H9 (cell line): ENCODE measurements at regions not wholly inside any gene's neighbourhood (a gene's known extent, or its start where the extent isn't known, plus 50 kb on each side); places are given as distances from the start of the nearest gene placed in this dataset.

Source experiments
- DNase-seq: peaks from one replicate; pipeline ENCODE4 v3.0.0-alpha.2; 2017
- H2AFZ ChIP-seq: one replicate; pipeline ENCODE4 v1.6.1; 2013; ENCODE audit warnings: mild to moderate bottlenecking, low read length, control low read depth, moderate library complexity
- H2AK5ac ChIP-seq: 2 replicates; pipeline ENCODE4 v1.6.1; 2013; ENCODE audit warnings: low read length, control low read depth, mixed read lengths; ENCODE audit not compliant: insufficient read length
- H2BK120ac ChIP-seq: one replicate; pipeline ENCODE4 v1.6.1; 2013; ENCODE audit warnings: low read depth, mild to moderate bottlenecking, low read length, control low read depth, inconsistent platforms; ENCODE audit not compliant: poor library complexity, severe bottlenecking
- H2BK12ac ChIP-seq: 2 replicates; pipeline ENCODE4 v1.6.1; 2013; ENCODE audit warnings: low read length, control low read depth, mixed read lengths, low read depth; ENCODE audit not compliant: insufficient read length
- H2BK15ac ChIP-seq: 2 replicates; pipeline ENCODE4 v1.6.1; 2013; ENCODE audit warnings: low read depth, low read length, control low read depth
- H2BK20ac ChIP-seq: one replicate; pipeline ENCODE4 v1.6.1; 2013; ENCODE audit warnings: low read depth, mild to moderate bottlenecking, low read length, control low read depth, inconsistent platforms; ENCODE audit not compliant: poor library complexity, severe bottlenecking
- H2BK5ac ChIP-seq: 2 replicates; pipeline ENCODE4 v1.6.1; 2013; ENCODE audit warnings: low read length, control low read depth, mixed read lengths; ENCODE audit not compliant: insufficient read length
- H3K14ac ChIP-seq: 2 replicates; pipeline ENCODE4 v1.6.1; 2013; ENCODE audit warnings: low read length, control low read depth; ENCODE audit not compliant: insufficient read depth
- H3K18ac ChIP-seq: 2 replicates; pipeline ENCODE4 v1.6.1; 2013; ENCODE audit warnings: low read depth, mild to moderate bottlenecking, mixed read lengths, low read length, control low read depth; ENCODE audit not compliant: insufficient read length
- H3K23ac ChIP-seq: 2 replicates; pipeline ENCODE4 v1.6.1; 2013; ENCODE audit warnings: low read length, control low read depth, mixed read lengths, low read depth; ENCODE audit not compliant: insufficient read length
- H3K23me2 ChIP-seq: 2 replicates; pipeline ENCODE4 v1.6.1; 2013; ENCODE audit warnings: low read depth, mild to moderate bottlenecking, mixed read lengths, low read length, control low read depth; ENCODE audit not compliant: insufficient read length, poor library complexity, severe bottlenecking
- H3K27ac ChIP-seq: 2 replicates; pipeline ENCODE4 v1.5.1; 2013; ENCODE audit warnings: low read length, control low read depth, mixed read lengths, low read depth; ENCODE audit not compliant: insufficient read length
- H3K27me3 ChIP-seq: 2 replicates; pipeline ENCODE4 v1.6.1; 2013; ENCODE audit warnings: low read length, control low read depth, inconsistent platforms; ENCODE audit not compliant: insufficient read depth
- H3K4ac ChIP-seq: 2 replicates; pipeline ENCODE4 v1.6.1; 2013; ENCODE audit warnings: low read depth, mild to moderate bottlenecking, control low read depth, inconsistent platforms, low read length, moderate library complexity
- H3K4me1 ChIP-seq: 2 replicates; pipeline ENCODE4 v1.6.1; 2013; ENCODE audit warnings: low read length, control low read depth, inconsistent platforms; ENCODE audit not compliant: insufficient read depth
- H3K4me2 ChIP-seq: 2 replicates; pipeline ENCODE4 v1.6.1; 2013; ENCODE audit warnings: low read length, control low read depth, mixed read lengths; ENCODE audit not compliant: insufficient read length, insufficient read depth
- H3K56ac ChIP-seq: 2 replicates; pipeline ENCODE4 v1.6.1; 2013; ENCODE audit warnings: low read depth, mild to moderate bottlenecking, mixed read lengths, low read length, control low read depth; ENCODE audit not compliant: insufficient read length
- H3K79me1 ChIP-seq: 2 replicates; pipeline ENCODE4 v1.6.1; 2013; ENCODE audit warnings: low read depth, mild to moderate bottlenecking, moderate library complexity, low read length, control low read depth, inconsistent platforms; ENCODE audit not compliant: insufficient read depth, poor library complexity, severe bottlenecking
- H3K79me2 ChIP-seq: 2 replicates; pipeline ENCODE4 v1.6.1; 2013; ENCODE audit warnings: low read length, control low read depth, inconsistent platforms; ENCODE audit not compliant: insufficient read depth
- H3K9ac ChIP-seq: 2 replicates; pipeline ENCODE4 v1.6.1; 2013; ENCODE audit warnings: low read length, control low read depth, mixed read lengths; ENCODE audit not compliant: insufficient read length; ENCODE audit errors: extremely low read depth
- H3K9me3 ChIP-seq: one replicate; pipeline ENCODE4 v1.6.1; 2013; ENCODE audit warnings: low read depth, low read length, inconsistent platforms; ENCODE audit not compliant: control insufficient read depth
- H3T11ph ChIP-seq: one replicate; pipeline ENCODE4 v1.6.1; 2013; ENCODE audit warnings: mild to moderate bottlenecking, low read length, control low read depth, inconsistent platforms
- H4K20me1 ChIP-seq: one replicate; pipeline ENCODE4 v1.6.1; 2013; ENCODE audit not compliant: control insufficient read depth, insufficient read length, insufficient read depth
- H4K5ac ChIP-seq: 2 replicates; pipeline ENCODE4 v1.6.1; 2013; ENCODE audit warnings: low read depth, mild to moderate bottlenecking, mixed read lengths, low read length, control low read depth; ENCODE audit not compliant: insufficient read length
- H4K8ac ChIP-seq: replicated peaks from 2 replicates; pipeline ENCODE4 v1.6.1; 2013; ENCODE audit warnings: low read length, control low read depth, mixed read lengths, low read depth; ENCODE audit not compliant: insufficient read length
- H4K91ac ChIP-seq: 2 replicates; pipeline ENCODE4 v1.6.1; 2013; ENCODE audit warnings: low read depth, mild to moderate bottlenecking, moderate library complexity, mixed read lengths, low read length, control low read depth; ENCODE audit not compliant: insufficient read length
- H3K27ac Mint-ChIP-seq, 3 experiments: 2 replicates in 2 of 3; 3 replicates in 1 of 3; pipeline ENCODE4 v1.8.0; 2020 to 2021; ENCODE audit warnings: mixed read lengths in 3 of 3, mild to moderate bottlenecking in 1 of 3, moderate library complexity in 1 of 3
- H3K27me3 Mint-ChIP-seq: 2 replicates; pipeline ENCODE4 v1.8.0; 2021; ENCODE audit warnings: low read depth, mild to moderate bottlenecking, moderate library complexity, mixed read lengths
- H3K36me3 Mint-ChIP-seq, 3 experiments: 2 replicates in 2 of 3; 3 replicates in 1 of 3; pipeline ENCODE4 v1.8.0; 2020 to 2021; ENCODE audit warnings: low read depth in 3 of 3, mixed read lengths in 3 of 3; ENCODE audit not compliant: insufficient read depth in 1 of 3
- H3K4me1 Mint-ChIP-seq, 2 experiments: 2 replicates each; pipeline ENCODE4 v1.8.0; 2020; ENCODE audit warnings: mixed read lengths in 2 of 2
- H3K4me3 Mint-ChIP-seq, 2 experiments: 2 replicates in 1 of 2; 3 replicates in 1 of 2; pipeline ENCODE4 v1.8.0; 2020 to 2021; ENCODE audit warnings: mild to moderate bottlenecking in 2 of 2, mixed read lengths in 2 of 2, moderate library complexity in 1 of 2
- H3K9me3 Mint-ChIP-seq, 2 experiments: 2 replicates in 1 of 2; 3 replicates in 1 of 2; pipeline ENCODE4 v1.8.0; 2020; ENCODE audit warnings: mild to moderate bottlenecking in 2 of 2, mixed read lengths in 2 of 2, moderate library complexity in 1 of 2
- CTCF ChIP-seq: fragments of 200-600 bp; sonication (generic); conservative IDR thresholded peaks from 3 replicates; pipeline ENCODE4 v1.8.0; 2021; ENCODE audit warnings: antibody characterized with exemption, mild to moderate bottlenecking
- WGBS: extraction: QIAGEN DNeasy Blood & Tissue Kit; methylation state at CpG from one replicate; pipeline ENCODE4 v1.1.7; 2013; ENCODE audit warnings: missing lambda C conversion rate, low lambda C conversion rate, mixed read lengths; ENCODE audit not compliant: insufficient read length; ENCODE audit errors: extremely low coverage; 5-methylcytosine and 5-hydroxymethylcytosine counted together

- H3K27ac Mint-ChIP-seq: 0 out of 7 replicates have a peak overlapping the region, but pooled peaks of 1 of the 3 experiments have one; percentile 14
These were observed 170.0 kb downstream of the TTLL2 start for GRCh38 chr6:167494698-167495435.

More at GRCh38 chr6:167494698-167495435, 170.0 kb downstream of the TTLL2 start:
- no peak overlapping the region for H2BK20ac ChIP-seq
- no peak overlapping the region for H4K91ac ChIP-seq
- no peak overlapping the region for H3K18ac ChIP-seq
- Mint-ChIP-seq H3K27me3 (peaks cover 3% of the 10 kb centered on the region), H3K9me3 (peaks cover 0 to 10% of the 10 kb centered on the region in 2 experiments; a peak in 3 of 5 replicates), H3K4me3 (no peak overlapping the region), H3K4me1 (peaks cover 25 to 47% of the 10 kb centered on the region in 2 experiments), H3K36me3 (no peaks in the 10 kb centered on the region)
- H2AFZ ChIP-seq: no peak overlapping the region
- H2BK12ac ChIP-seq: no peak overlapping the region
- no peak overlapping the region for H4K8ac ChIP-seq
- no peak overlapping the region for H2BK15ac ChIP-seq
- no peak for TF ChIP-seq CTCF
- no peak overlapping the region for H3K27ac ChIP-seq
- H3K27me3 ChIP-seq: no peaks in the 10 kb centered on the region
- no peak for DNase-seq
- no peaks in the 10 kb centered on the region for H3K79me2 ChIP-seq
- H2BK120ac ChIP-seq: no peak overlapping the region
- H3K14ac ChIP-seq: no peak overlapping the region
- H3K56ac ChIP-seq: no peak overlapping the region
- no peak overlapping the region for H2BK5ac ChIP-seq
- H3K23ac ChIP-seq: no peak overlapping the region
- 100% methylated on average over 8 of the region's 23 CpGs for whole genome bisulfite sequencing
- no peak overlapping the region for H4K5ac ChIP-seq
- no peaks in the 10 kb centered on the region for H4K20me1 ChIP-seq
- no peak overlapping the region for H3K9ac ChIP-seq
- 0 out of 2 replicates have a peak, but pooled peaks cover 4% of the 10 kb centered on the region for H3K4me1 ChIP-seq
- no peaks in the 10 kb centered on the region for H3K9me3 ChIP-seq
- no peaks in the 10 kb centered on the region for H3K79me1 ChIP-seq
- H3K4ac ChIP-seq: no peak overlapping the region
- no peaks in the 10 kb centered on the region for H3K23me2 ChIP-seq
- no peak overlapping the region for H3K4me2 ChIP-seq
- no peak overlapping the region for H3T11ph ChIP-seq
- no peak overlapping the region for H2AK5ac ChIP-seq
